ENCODE measurements at regions not wholly inside any gene's neighbourhood (a gene's known extent, or its start where the extent isn't known, plus 50 kb on each side); places are given as distances from the start of the nearest gene placed in this dataset.

DNA sequence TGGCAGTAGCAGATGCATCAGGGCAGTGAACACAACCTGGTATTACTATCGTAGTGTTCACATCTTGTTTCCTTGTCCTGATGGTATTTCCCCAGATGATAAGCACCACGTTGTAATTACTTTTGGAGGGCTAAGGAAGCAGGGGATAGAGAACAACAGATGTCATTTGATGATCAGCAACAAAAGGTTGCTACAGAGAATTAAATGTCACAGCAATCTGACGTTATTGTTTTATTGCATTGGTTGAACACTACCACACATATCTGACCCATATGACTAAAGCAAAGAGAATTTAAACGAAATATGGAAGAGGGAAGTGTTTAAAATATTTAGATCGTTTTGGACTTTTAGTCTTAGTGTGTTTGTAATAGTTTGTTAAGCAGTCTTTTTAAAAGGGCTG is 408.3 kb downstream of the SH3GL2 start (continued):
- no peak for TF ChIP-seq YY1 (IDR thresholded peaks at IDR 0.05; ENCODE audit: extremely low read depth, insufficient replicate concordance, low read depth, low read length)
- TF ChIP-seq, protein P1, sequence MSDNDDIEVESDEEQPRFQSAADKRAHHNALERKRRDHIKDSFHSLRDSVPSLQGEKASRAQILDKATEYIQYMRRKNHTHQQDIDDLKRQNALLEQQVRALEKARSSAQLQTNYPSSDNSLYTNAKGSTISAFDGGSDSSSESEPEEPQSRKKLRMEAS (IDR thresholded peaks at IDR 0.05): no peak

DNA sequence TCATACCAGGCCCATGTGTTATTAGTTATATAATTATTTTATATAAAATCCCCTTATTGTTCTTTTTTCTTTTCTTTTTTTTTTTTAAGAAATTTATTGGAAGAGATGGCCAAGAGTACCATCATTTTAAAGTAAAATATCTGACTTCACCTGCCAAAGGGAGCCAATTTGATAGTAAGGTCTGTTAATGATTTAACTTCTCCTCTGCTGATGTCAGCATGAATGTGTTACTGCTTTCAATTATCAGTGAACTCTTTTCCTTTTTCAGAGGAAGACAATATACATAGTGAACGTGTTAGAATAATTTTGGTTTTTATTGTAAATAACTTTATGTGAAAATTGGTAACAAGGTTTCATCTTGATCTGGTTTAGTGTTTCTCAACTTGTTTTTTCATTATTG is 409.6 kb downstream of the SH3GL2 start:
- H3K27me3 ChIP-seq (ENCODE audit: insufficient read depth, low read length): no peaks in the 10 kb centered on the region
- TF ChIP-seq TCF7L2 (IDR thresholded peaks at IDR 0.05; ENCODE audit: borderline replicate concordance, extremely low read depth, insufficient read depth, insufficient read length): no peak
- TF ChIP-seq, protein P2, sequence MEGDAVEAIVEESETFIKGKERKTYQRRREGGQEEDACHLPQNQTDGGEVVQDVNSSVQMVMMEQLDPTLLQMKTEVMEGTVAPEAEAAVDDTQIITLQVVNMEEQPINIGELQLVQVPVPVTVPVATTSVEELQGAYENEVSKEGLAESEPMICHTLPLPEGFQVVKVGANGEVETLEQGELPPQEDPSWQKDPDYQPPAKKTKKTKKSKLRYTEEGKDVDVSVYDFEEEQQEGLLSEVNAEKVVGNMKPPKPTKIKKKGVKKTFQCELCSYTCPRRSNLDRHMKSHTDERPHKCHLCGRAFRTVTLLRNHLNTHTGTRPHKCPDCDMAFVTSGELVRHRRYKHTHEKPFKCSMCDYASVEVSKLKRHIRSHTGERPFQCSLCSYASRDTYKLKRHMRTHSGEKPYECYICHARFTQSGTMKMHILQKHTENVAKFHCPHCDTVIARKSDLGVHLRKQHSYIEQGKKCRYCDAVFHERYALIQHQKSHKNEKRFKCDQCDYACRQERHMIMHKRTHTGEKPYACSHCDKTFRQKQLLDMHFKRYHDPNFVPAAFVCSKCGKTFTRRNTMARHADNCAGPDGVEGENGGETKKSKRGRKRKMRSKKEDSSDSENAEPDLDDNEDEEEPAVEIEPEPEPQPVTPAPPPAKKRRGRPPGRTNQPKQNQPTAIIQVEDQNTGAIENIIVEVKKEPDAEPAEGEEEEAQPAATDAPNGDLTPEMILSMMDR (IDR thresholded peaks at IDR 0.05 in 2 of 3, conservative IDR thresholded peaks at IDR 0.05 in 1 of 3; ENCODE audit: borderline replicate concordance in 1 of 3, insufficient read depth in 1 of 3, low read depth in 2 of 3, low read length in 2 of 3): no peak
- TF ChIP-seq SIN3A (IDR thresholded peaks at IDR 0.05; ENCODE audit: low read depth): no peak
- TF ChIP-seq ELF1 (IDR thresholded peaks at IDR 0.05; ENCODE audit: borderline replicate concordance, low read depth): no peak
- no peak for TF ChIP-seq ZNF274 (IDR thresholded peaks at IDR 0.05; ENCODE audit: low read depth, low read length)
- TF ChIP-seq, protein P3, sequence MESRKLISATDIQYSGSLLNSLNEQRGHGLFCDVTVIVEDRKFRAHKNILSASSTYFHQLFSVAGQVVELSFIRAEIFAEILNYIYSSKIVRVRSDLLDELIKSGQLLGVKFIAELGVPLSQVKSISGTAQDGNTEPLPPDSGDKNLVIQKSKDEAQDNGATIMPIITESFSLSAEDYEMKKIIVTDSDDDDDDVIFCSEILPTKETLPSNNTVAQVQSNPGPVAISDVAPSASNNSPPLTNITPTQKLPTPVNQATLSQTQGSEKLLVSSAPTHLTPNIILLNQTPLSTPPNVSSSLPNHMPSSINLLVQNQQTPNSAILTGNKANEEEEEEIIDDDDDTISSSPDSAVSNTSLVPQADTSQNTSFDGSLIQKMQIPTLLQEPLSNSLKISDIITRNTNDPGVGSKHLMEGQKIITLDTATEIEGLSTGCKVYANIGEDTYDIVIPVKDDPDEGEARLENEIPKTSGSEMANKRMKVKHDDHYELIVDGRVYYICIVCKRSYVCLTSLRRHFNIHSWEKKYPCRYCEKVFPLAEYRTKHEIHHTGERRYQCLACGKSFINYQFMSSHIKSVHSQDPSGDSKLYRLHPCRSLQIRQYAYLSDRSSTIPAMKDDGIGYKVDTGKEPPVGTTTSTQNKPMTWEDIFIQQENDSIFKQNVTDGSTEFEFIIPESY (IDR thresholded peaks at IDR 0.05; ENCODE audit: extremely low read depth, insufficient replicate concordance, low read length): no peak
- TF ChIP-seq JUND (IDR thresholded peaks at IDR 0.05): no peak
- TF ChIP-seq, protein P4, sequence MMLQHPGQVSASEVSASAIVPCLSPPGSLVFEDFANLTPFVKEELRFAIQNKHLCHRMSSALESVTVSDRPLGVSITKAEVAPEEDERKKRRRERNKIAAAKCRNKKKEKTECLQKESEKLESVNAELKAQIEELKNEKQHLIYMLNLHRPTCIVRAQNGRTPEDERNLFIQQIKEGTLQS (IDR thresholded peaks at IDR 0.05): no peak
- ChIA-PET RAD21 (ENCODE audit: low non-redundant PET in 1 of 2, low total read pairs in 2 of 2, uncharacterized antibody in 2 of 2, unreplicated experiment in 2 of 2) (no interaction called here), CTCF (no interaction called here), POLR2A (no interaction called here)
- no peak overlapping the region for H3K4me3 ChIP-seq (replicated peaks in 1 of 2; ENCODE audit: low read depth in 1 of 2, low read length in 2 of 2)
- no peak for ATAC-seq
- no peak overlapping the region for H3K27ac ChIP-seq (ENCODE audit: low read depth, low read length)
- no peak for DNase-seq (ENCODE audit: low read depth, low spot score)
- H3K4me1 ChIP-seq (ENCODE audit: control insufficient read depth in 1 of 2, insufficient read depth in 2 of 2, low read length in 2 of 2): no peaks in the 10 kb centered on the region
- no peaks in the 10 kb centered on the region for H3K79me2 ChIP-seq (ENCODE audit: insufficient read depth, low read length)
- H3K4me2 ChIP-seq (ENCODE audit: low read length): no peak overlapping the region
- H2AFZ ChIP-seq (ENCODE audit: low read depth, low read length, poor library complexity, severe bottlenecking): no peak overlapping the region
- H3K36me3 ChIP-seq (ENCODE audit: control insufficient read depth in 1 of 2, insufficient read depth in 2 of 2, low read length in 2 of 2): no peaks in the 10 kb centered on the region
- H4K20me1 ChIP-seq (ENCODE audit: insufficient read depth): no peaks in the 10 kb centered on the region
- no peak overlapping the region for H3K9ac ChIP-seq (ENCODE audit: low read length)
- no peaks in the 10 kb centered on the region for H3K9me2 ChIP-seq (ENCODE audit: insufficient read depth)
- intact Hi-C loops (cut with micrococcal nuclease): no loop called here
- H3K9me3 ChIP-seq (ENCODE audit: control insufficient read depth in 1 of 2, insufficient read depth in 1 of 2, low read depth in 1 of 2, low read length in 2 of 2): no peaks in the 10 kb centered on the region; a peak in 1 of 4 replicates
- no TSS peak for BruUV-seq (replicated peaks)
